Heart right ventricle (tissue), 16 donors: ENCODE measurements at regions not wholly inside any gene's neighbourhood (a gene's known extent, or its start where the extent isn't known, plus 50 kb on each side); places are given as distances from the start of the nearest gene placed in this dataset.

Source experiments
- ATAC-seq, 8 donors: fragments of 200-7000 bp; cut with Tn5 transposase; one replicate each; pipeline ENCODE4 v1.9.1; 2020; ENCODE audit warnings: mild to moderate bottlenecking in 8 of 8, moderate library complexity in 8 of 8, moderate number of reproducible peaks in 1 of 8
- DNase-seq, 2 donors: peaks; one replicate each; pipeline ENCODE4 v3.0.0-alpha.2; 2020
- H3K27ac ChIP-seq, 10 donors: fragments of 200-600 bp; sonication (generic) in 2 of 10; one replicate each; pipeline versions ENCODE4 v1.5.0 to v1.8.0; 2020 to 2022; ENCODE audit warnings: mild to moderate bottlenecking in 3 of 10
- H3K27me3 ChIP-seq, 7 donors: fragments of 200-600 bp; one replicate each; pipeline ENCODE4 v1.8.0; 2021 to 2022; ENCODE audit warnings: mild to moderate bottlenecking in 2 of 7
- H3K36me3 ChIP-seq, 9 donors: fragments of 200-600 bp; sonication (generic) in 1 of 9; one replicate each; pipeline versions ENCODE4 v1.5.0 to v1.8.0; 2020 to 2022; ENCODE audit warnings: mild to moderate bottlenecking in 2 of 9
- H3K4me1 ChIP-seq, 9 donors: fragments of 200-600 bp; sonication (generic) in 1 of 9; one replicate each; pipeline versions ENCODE4 v1.5.0 to v1.8.0; 2020 to 2022; ENCODE audit warnings: mild to moderate bottlenecking in 4 of 9
- H3K4me3 ChIP-seq, 10 donors: fragments of 200-600 bp; sonication (generic) in 2 of 10; one replicate each; pipeline versions ENCODE4 v1.5.0 to v1.8.0; 2020 to 2022; ENCODE audit warnings: mild to moderate bottlenecking in 7 of 10, moderate library complexity in 2 of 10
- H3K9me3 ChIP-seq, 11 donors: fragments of 200-600 bp in 10 of 11; sonication (generic) in 2 of 11; one replicate each; pipeline versions ENCODE4 v1.5.0 to v1.8.0; 2013 to 2022; ENCODE audit warnings: mild to moderate bottlenecking in 2 of 11, control low read depth in 1 of 11, moderate library complexity in 1 of 11
- CTCF ChIP-seq, 9 donors: fragments of 200-600 bp; sonication (generic) in 2 of 9; IDR thresholded peaks; one replicate each; pipeline versions ENCODE4 v1.5.0 to v1.8.0; 2021 to 2022; ENCODE audit warnings: antibody characterized with exemption in 9 of 9, mild to moderate bottlenecking in 5 of 9, moderate library complexity in 1 of 9
- WGBS, 2 donors: extraction: QIAGEN DNeasy Blood & Tissue Kit; methylation state at CpG; one replicate each; pipeline ENCODE4 v1.1.7; 2013; ENCODE audit warnings: inconsistent platforms in 1 of 2; 5-methylcytosine and 5-hydroxymethylcytosine counted together
- intact Hi-C, 10 donors: fragments of 100-400 bp; cut with DNase I; formaldehyde crosslinking; loops; one replicate each; pipeline versions ENCODE4 v1.11.1 to v1.14.2; 2022
- donor health status: Arrhythmogenic right ventricular cardiomyopathy.
- donor health status: ischemic (EF 13 %, LVEDD 7.1; RV severe dilation, severe dysfunction).
- donor health status: healthy with polysubstance abuse.
- donor health status: DM: no; HTN: yes; CAD: no.
- donor health status: DM: no; HTN: no; CAD: no.
- donor health status: ischemic (EF 25% LVEDD 6.9; RV normal size, moderate dysfunction).
- donor health status: ischemic (EF 25% LVEDD 5.7; RV mildly dilated, moderate dysfunction).
- donor health status: healthy.
- donor health status: DM: yes; HTN: yes; CAD: no.
- donor health status: Ischemic cardiomyopathy.
- donor health status: ischemic (EF 35%, LVEDD 5.7; RV mildly dilated, moderate dysfunction).
- donor health status: nonischemic (EF 11% LVEDD 7.7; RV severe dilation, severe dysfunction).
- donor health status: DM: yes; HTN: yes; CAD: no.
- donor health status: PGD.
- donor health status: ischemic (EF 29% LVEDD 5.4; RV normal size, mild dysfunction).
- donor health status: nonischemic (EF 23%, LVEDD 6.1; RV moderate dilation, normal function).

- Histone ChIP-seq H3K4me1 (peaks cover 0 to 21% (median 12%) of the 10 kb centered on the region in 9 donors), H3K27ac (peak overlapping the region in 1 of 10 donors; percentile 11), H3K4me3 (no peak overlapping the region), H3K27me3 (no peaks in the 10 kb centered on the region), H3K9me3 (no peaks in the 10 kb centered on the region), H3K36me3 (no peaks in the 10 kb centered on the region)
- no peak for DNase-seq
- TF ChIP-seq CTCF (IDR thresholded peaks at IDR 0.05): no peak
- peak in 1 of 8 donors; percentile 15 for ATAC-seq
- intact Hi-C loops: no loop called here
- WGBS, 2 donors: 93% methylated on average over 5 of the region's 5 CpGs
These were observed 97.2 kb upstream of the CTNNB1 start for GRCh38 chr3:41102053-41102556.

- H3K27ac ChIP-seq: peak overlapping the region in 1 of 10 donors; percentile 11
- H3K4me3 ChIP-seq: no peak overlapping the region
- ATAC-seq (peak in 6 of 8 donors; percentile 37 to 85 (median 57)), DNase-seq (no peak)
- peaks cover 0 to 21% (median 12%) of the 10 kb centered on the region in 9 donors for H3K4me1 ChIP-seq
- H3K27me3 ChIP-seq: no peaks in the 10 kb centered on the region
- no peaks in the 10 kb centered on the region for H3K36me3 ChIP-seq
- no peaks in the 10 kb centered on the region for H3K9me3 ChIP-seq
- WGBS, 2 donors: 45 to 63% methylated on average over 3 of the region's 3 CpGs
- no peak for TF ChIP-seq CTCF (IDR thresholded peaks at IDR 0.05)
- intact Hi-C loops: no loop called here
These were observed 96.6 kb upstream of the CTNNB1 start for GRCh38 chr3:41102750-41103149.

- Histone ChIP-seq H3K4me3 (no peak overlapping the region), H3K4me1 (peaks cover 0 to 21% (median 12%) of the 10 kb centered on the region in 9 donors), H3K27me3 (no peaks in the 10 kb centered on the region), H3K36me3 (no peaks in the 10 kb centered on the region), H3K9me3 (no peaks in the 10 kb centered on the region), H3K27ac (peak overlapping the region in 2 of 10 donors; percentile 11 to 18)
- intact Hi-C loops: no loop called here
- 74 to 75% methylated on average over 2 of the region's 2 CpGs for WGBS, 2 donors
- no peak for DNase-seq
- TF ChIP-seq CTCF (IDR thresholded peaks at IDR 0.05): no peak
- peak in 6 of 8 donors; percentile 22 to 52 (median 36) for ATAC-seq
These were observed 96.1 kb upstream of the CTNNB1 start for GRCh38 chr3:41103200-41103599.

- intact Hi-C loops: no loop called here
- 64% methylated on average over 3 of the region's 3 CpGs for WGBS, 2 donors
- H3K4me1 ChIP-seq: peaks cover 0 to 21% (median 12%) of the 10 kb centered on the region in 9 donors
- ATAC-seq: no peak
- H3K9me3 ChIP-seq: no peaks in the 10 kb centered on the region
- H3K27ac ChIP-seq: no peak overlapping the region
- H3K27me3 ChIP-seq: no peaks in the 10 kb centered on the region
- no peak for DNase-seq
- H3K4me3 ChIP-seq: no peak overlapping the region
- no peaks in the 10 kb centered on the region for H3K36me3 ChIP-seq
- no peak for TF ChIP-seq CTCF (IDR thresholded peaks at IDR 0.05)
These were observed 95.2 kb upstream of the CTNNB1 start for GRCh38 chr3:41104147-41104546.
